Rectal smooth muscle tissue (tissue), 1 donor: ENCODE measurements at regions not wholly inside any gene's neighbourhood (a gene's known extent, or its start where the extent isn't known, plus 50 kb on each side); places are given as distances from the start of the nearest gene placed in this dataset.

Experiments
- H3K27ac ChIP-seq: one replicate; pipeline ENCODE4 v1.7.0; 2013; ENCODE audit warnings: low read depth, low read length, inconsistent platforms
- H3K27me3 ChIP-seq: one replicate; pipeline ENCODE4 v1.7.0; 2013; ENCODE audit warnings: low read length; ENCODE audit not compliant: control insufficient read depth, insufficient read depth
- H3K36me3 ChIP-seq: one replicate; pipeline ENCODE4 v1.7.0; 2013; ENCODE audit warnings: low read length; ENCODE audit not compliant: control insufficient read depth, insufficient read depth
- H3K4me1 ChIP-seq: one replicate; pipeline ENCODE4 v1.7.0; 2013; ENCODE audit warnings: low read length; ENCODE audit not compliant: control insufficient read depth, insufficient read depth
- H3K4me3 ChIP-seq: one replicate; pipeline ENCODE4 v1.7.0; 2013; ENCODE audit warnings: low read length
- H3K9ac ChIP-seq: one replicate; pipeline ENCODE4 v1.7.0; 2013; ENCODE audit warnings: low read length

- Histone ChIP-seq H3K36me3 (no peaks in the 10 kb centered on the region), H3K4me1 (no peaks in the 10 kb centered on the region), H3K9ac (no peak overlapping the region), H3K4me3 (no peak overlapping the region), H3K27ac (no peak overlapping the region), H3K27me3 (no peaks in the 10 kb centered on the region)
Observed at GRCh38 chr18:38413193-38413592, 847.6 kb upstream of the CELF4 start.

GRCh38 chr18:38406607-38407006 is 841.0 kb upstream of the CELF4 start:
- no peaks in the 10 kb centered on the region for H3K36me3 ChIP-seq
- no peaks in the 10 kb centered on the region for H3K27me3 ChIP-seq
- no peak overlapping the region for H3K27ac ChIP-seq
- no peak overlapping the region for H3K9ac ChIP-seq
- no peaks in the 10 kb centered on the region for H3K4me1 ChIP-seq
- H3K4me3 ChIP-seq: no peak overlapping the region

- H3K27me3 ChIP-seq: no peaks in the 10 kb centered on the region
- no peak overlapping the region for H3K4me3 ChIP-seq
- no peaks in the 10 kb centered on the region for H3K36me3 ChIP-seq
- H3K27ac ChIP-seq: no peak overlapping the region
- no peaks in the 10 kb centered on the region for H3K4me1 ChIP-seq
- no peak overlapping the region for H3K9ac ChIP-seq
Observed at GRCh38 chr18:38402509-38402908, 836.9 kb upstream of the CELF4 start.

- Histone ChIP-seq H3K9ac (no peak overlapping the region), H3K27ac (no peak overlapping the region), H3K4me1 (no peaks in the 10 kb centered on the region), H3K36me3 (no peaks in the 10 kb centered on the region), H3K27me3 (no peaks in the 10 kb centered on the region), H3K4me3 (no peak overlapping the region)
Observed at GRCh38 chr18:38397094-38397493, 831.5 kb upstream of the CELF4 start.

GRCh38 chr18:38386146-38386545 is 820.5 kb upstream of the CELF4 start:
- H3K27me3 ChIP-seq: no peaks in the 10 kb centered on the region
- H3K9ac ChIP-seq: no peak overlapping the region
- H3K4me3 ChIP-seq: no peak overlapping the region
- no peaks in the 10 kb centered on the region for H3K4me1 ChIP-seq
- no peaks in the 10 kb centered on the region for H3K36me3 ChIP-seq
- H3K27ac ChIP-seq: no peak overlapping the region

- no peak overlapping the region for H3K27ac ChIP-seq
- H3K36me3 ChIP-seq: no peaks in the 10 kb centered on the region
- H3K4me1 ChIP-seq: no peaks in the 10 kb centered on the region
- H3K9ac ChIP-seq: no peak overlapping the region
- no peak overlapping the region for H3K4me3 ChIP-seq
- no peaks in the 10 kb centered on the region for H3K27me3 ChIP-seq
Observed at GRCh38 chr18:38369772-38370690, 804.4 kb upstream of the CELF4 start.

- Histone ChIP-seq H3K4me3 (no peak overlapping the region), H3K9ac (no peak overlapping the region), H3K27ac (no peak overlapping the region), H3K36me3 (no peaks in the 10 kb centered on the region), H3K4me1 (no peaks in the 10 kb centered on the region), H3K27me3 (no peaks in the 10 kb centered on the region)
Observed at GRCh38 chr18:38368886-38369285, 803.3 kb upstream of the CELF4 start.

- H3K4me1 ChIP-seq: no peaks in the 10 kb centered on the region
- H3K4me3 ChIP-seq: no peak overlapping the region
- no peaks in the 10 kb centered on the region for H3K27me3 ChIP-seq
- H3K36me3 ChIP-seq: no peaks in the 10 kb centered on the region
- H3K9ac ChIP-seq: no peak overlapping the region
- no peak overlapping the region for H3K27ac ChIP-seq
Observed at GRCh38 chr18:38368246-38368645, 802.6 kb upstream of the CELF4 start.

- Histone ChIP-seq H3K9ac (no peak overlapping the region), H3K4me1 (no peaks in the 10 kb centered on the region), H3K4me3 (no peak overlapping the region), H3K27me3 (no peaks in the 10 kb centered on the region), H3K36me3 (no peaks in the 10 kb centered on the region), H3K27ac (no peak overlapping the region)
Observed at GRCh38 chr18:38367473-38367872, 801.9 kb upstream of the CELF4 start.

- Histone ChIP-seq H3K27ac (no peak overlapping the region), H3K27me3 (no peaks in the 10 kb centered on the region), H3K4me1 (no peaks in the 10 kb centered on the region)
Observed at GRCh38 chr18:38362286-38362792, 796.7 kb upstream of the CELF4 start.

GRCh38 chr18:38358805-38359657 is 793.4 kb upstream of the CELF4 start:
- Histone ChIP-seq H3K4me1 (no peaks in the 10 kb centered on the region), H3K4me3 (no peak overlapping the region), H3K27me3 (no peaks in the 10 kb centered on the region), H3K27ac (no peak overlapping the region), H3K36me3 (no peaks in the 10 kb centered on the region), H3K9ac (no peak overlapping the region)

More at GRCh38 chr18:38362286-38362792, 796.7 kb upstream of the CELF4 start:
- H3K9ac ChIP-seq: no peak overlapping the region
- H3K36me3 ChIP-seq: no peaks in the 10 kb centered on the region
- H3K4me3 ChIP-seq: no peak overlapping the region

GRCh38 chr18:38353149-38353548 is 787.6 kb upstream of the CELF4 start:
- H3K9ac ChIP-seq: no peak overlapping the region
- H3K27ac ChIP-seq: no peak overlapping the region
- H3K4me3 ChIP-seq: no peak overlapping the region
- H3K27me3 ChIP-seq: no peaks in the 10 kb centered on the region
- no peaks in the 10 kb centered on the region for H3K4me1 ChIP-seq
- no peaks in the 10 kb centered on the region for H3K36me3 ChIP-seq
